ENCODE measurements at regions not wholly inside any gene's neighbourhood (a gene's known extent, or its start where the extent isn't known, plus 50 kb on each side); places are given as distances from the start of the nearest gene placed in this dataset.
A peak's percentile ranks its signal among the peaks of the same experiment; 100 is the strongest.

GRCh38 chr1:195804547-195804946 is 803.7 kb downstream of the KCNT2 start:
- no peak for DNase-seq

GRCh38 chr1:195799016-195799415 is 809.2 kb downstream of the KCNT2 start:
- DNase-seq, result no peak

- DNase-seq, result no peak
These were observed 814.0 kb downstream of the KCNT2 start for GRCh38 chr1:195794225-195794624.

- DNase-seq, result no peak
These were observed 816.4 kb downstream of the KCNT2 start for GRCh38 chr1:195791796-195792195.

- DNase-seq, result no peak
These were observed 817.6 kb downstream of the KCNT2 start for GRCh38 chr1:195790514-195791168.

- DNase-seq, result no peak
These were observed 818.9 kb downstream of the KCNT2 start for GRCh38 chr1:195789321-195789720.

GRCh38 chr1:195788721-195789120 is 819.5 kb downstream of the KCNT2 start:
- no peak for DNase-seq

- DNase-seq, result no peak
These were observed 822.4 kb downstream of the KCNT2 start for GRCh38 chr1:195785830-195786229.

- DNase-seq, result peak; percentile 71
These were observed 834.3 kb downstream of the KCNT2 start for GRCh38 chr1:195773931-195774330.

- no peak for DNase-seq
These were observed 838.8 kb downstream of the KCNT2 start for GRCh38 chr1:195769461-195769860.

- no peak for DNase-seq
These were observed 839.3 kb downstream of the KCNT2 start for GRCh38 chr1:195768936-195769335.

GRCh38 chr1:195768377-195768776 is 839.9 kb downstream of the KCNT2 start:
- DNase-seq, result no peak

- DNase-seq, result no peak
These were observed 841.5 kb downstream of the KCNT2 start for GRCh38 chr1:195766709-195767108.

- DNase-seq, result no peak
These were observed 843.1 kb downstream of the KCNT2 start for GRCh38 chr1:195765099-195765498.

GRCh38 chr1:195763907-195764374 is 844.3 kb downstream of the KCNT2 start:
- DNase-seq, result no peak

GRCh38 chr1:195763146-195763906 is 844.9 kb downstream of the KCNT2 start:
- DNase-seq, result no peak

GRCh38 chr1:195761104-195761503 is 847.1 kb downstream of the KCNT2 start:
- no peak for DNase-seq

- DNase-seq, result no peak
These were observed 852.1 kb downstream of the KCNT2 start for GRCh38 chr1:195756109-195756508.

- no peak for DNase-seq
These were observed 853.4 kb downstream of the KCNT2 start for GRCh38 chr1:195754874-195755273.

- DNase-seq, result no peak
These were observed 853.9 kb downstream of the KCNT2 start for GRCh38 chr1:195754303-195754702.

- DNase-seq, result no peak
These were observed 859.3 kb downstream of the KCNT2 start for GRCh38 chr1:195748969-195749368.

GRCh38 chr1:195745189-195746010 is 862.8 kb downstream of the KCNT2 start:
- no peak for DNase-seq

GRCh38 chr1:195744256-195744655 is 864.0 kb downstream of the KCNT2 start:
- DNase-seq, result no peak

GRCh38 chr1:195740862-195741261 is 867.4 kb downstream of the KCNT2 start:
- DNase-seq, result no peak
